ENCODE measurements at regions not wholly inside any gene's neighbourhood (a gene's known extent, or its start where the extent isn't known, plus 50 kb on each side); places are given as distances from the start of the nearest gene placed in this dataset.

GRCh38 chr10:52539463-52539862, 225.4 kb downstream of the DKK1 start:
- Mint-ChIP-seq H3K9me3 (peaks cover 4% of the 10 kb centered on the region), H3K4me1 (no peaks in the 10 kb centered on the region), H3K27ac (no peak overlapping the region), H3K36me3 (no peaks in the 10 kb centered on the region), H3K4me3 (no peak overlapping the region), H3K27me3 (no peaks in the 10 kb centered on the region)

GRCh38 chr10:52540479-52540984, 226.5 kb downstream of the DKK1 start:
- no peaks in the 10 kb centered on the region for H3K36me3 Mint-ChIP-seq
- H3K27me3 Mint-ChIP-seq: no peaks in the 10 kb centered on the region
- H3K4me3 Mint-ChIP-seq: no peak overlapping the region
- H3K27ac Mint-ChIP-seq: no peak overlapping the region
- H3K4me1 Mint-ChIP-seq: no peaks in the 10 kb centered on the region
- H3K9me3 Mint-ChIP-seq: peaks cover 7% of the 10 kb centered on the region

- H3K36me3 Mint-ChIP-seq: no peaks in the 10 kb centered on the region
These were observed 227.0 kb downstream of the DKK1 start for GRCh38 chr10:52541006-52541473.

DNA sequence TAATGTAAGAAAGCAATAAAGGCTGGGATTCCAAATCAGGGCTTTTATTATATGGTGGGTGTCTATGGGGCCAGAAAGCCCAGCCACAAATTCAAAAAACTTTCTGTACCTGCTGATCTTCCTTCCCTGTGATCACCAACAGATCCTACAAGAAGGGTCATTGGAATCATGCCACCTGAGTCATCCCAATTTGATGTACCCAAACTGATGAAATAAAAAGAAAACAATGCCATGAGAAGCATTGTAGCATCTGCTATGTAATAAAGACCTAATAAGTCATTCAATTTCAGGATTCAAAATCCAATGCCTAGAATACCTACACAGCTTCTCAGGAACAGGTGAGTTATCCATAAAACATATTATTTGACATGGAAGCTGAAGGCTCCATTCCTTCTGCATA, 228.8 kb downstream of the DKK1 start:
- H3K27ac Mint-ChIP-seq: no peak overlapping the region
- H3K27me3 Mint-ChIP-seq: no peaks in the 10 kb centered on the region
- H3K4me1 Mint-ChIP-seq: no peaks in the 10 kb centered on the region
- H3K4me3 Mint-ChIP-seq: no peak overlapping the region
- no peaks in the 10 kb centered on the region for H3K36me3 Mint-ChIP-seq
- H3K9me3 Mint-ChIP-seq: peaks cover 14% of the 10 kb centered on the region

More at GRCh38 chr10:52541006-52541473, 227.0 kb downstream of the DKK1 start:
- H3K4me1 Mint-ChIP-seq: no peaks in the 10 kb centered on the region
- H3K4me3 Mint-ChIP-seq: no peak overlapping the region
- peaks cover 12% of the 10 kb centered on the region for H3K9me3 Mint-ChIP-seq
- no peaks in the 10 kb centered on the region for H3K27me3 Mint-ChIP-seq
- peak overlapping the region; percentile 15 for H3K27ac Mint-ChIP-seq

DNA sequence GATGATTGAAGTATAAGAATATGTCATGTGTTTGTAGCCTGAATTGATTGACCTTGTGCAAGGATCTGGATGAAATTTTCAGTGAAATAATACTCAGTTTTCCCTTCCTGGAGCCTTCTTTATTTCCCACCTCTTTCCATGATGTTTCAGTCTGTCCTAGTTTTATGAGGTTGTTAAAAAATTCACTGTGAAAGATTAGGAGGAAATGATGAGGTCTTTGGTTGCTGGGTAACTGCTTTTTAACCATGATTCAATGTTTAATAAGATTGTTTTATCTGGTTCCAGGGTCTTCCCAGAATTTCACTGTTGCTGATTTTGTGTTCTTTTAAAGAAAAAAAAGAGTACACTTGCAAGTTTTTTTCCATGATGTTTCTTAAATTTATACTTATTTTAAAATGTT, 221.5 kb downstream of the MBL2 start:
- Mint-ChIP-seq H3K27me3 (no peaks in the 10 kb centered on the region), H3K27ac (no peak overlapping the region), H3K4me1 (no peaks in the 10 kb centered on the region), H3K36me3 (no peaks in the 10 kb centered on the region), H3K4me3 (no peak overlapping the region), H3K9me3 (peaks cover 1% of the 10 kb centered on the region)

- no peaks in the 10 kb centered on the region for H3K27me3 Mint-ChIP-seq
- H3K9me3 Mint-ChIP-seq: no peaks in the 10 kb centered on the region
- H3K4me1 Mint-ChIP-seq: no peaks in the 10 kb centered on the region
- H3K27ac Mint-ChIP-seq: no peak overlapping the region
- no peaks in the 10 kb centered on the region for H3K36me3 Mint-ChIP-seq
- no peak overlapping the region for H3K4me3 Mint-ChIP-seq
These were observed 214.5 kb downstream of the MBL2 start for GRCh38 chr10:52558090-52558489.

DNA sequence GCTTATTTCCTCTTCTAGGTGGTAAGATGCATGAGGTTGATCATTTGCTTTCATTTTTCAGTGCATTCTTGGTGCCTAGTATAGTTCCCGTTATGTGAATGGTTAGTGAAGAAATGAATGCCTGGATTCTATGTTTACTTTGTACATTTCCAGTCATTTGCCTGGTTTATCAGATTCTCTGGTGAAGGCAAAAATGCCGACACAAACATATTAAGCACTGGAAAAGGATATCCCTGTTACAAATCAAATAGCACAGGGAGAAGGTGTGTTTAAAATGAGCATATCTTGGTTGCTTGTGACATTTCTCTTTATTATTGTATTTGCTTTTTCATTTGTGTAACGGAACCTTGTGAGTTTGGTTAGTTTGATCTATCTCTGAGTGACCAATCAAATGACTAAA, 211.3 kb downstream of the MBL2 start:
- H3K27ac Mint-ChIP-seq: no peak overlapping the region
- no peaks in the 10 kb centered on the region for H3K4me1 Mint-ChIP-seq
- no peaks in the 10 kb centered on the region for H3K27me3 Mint-ChIP-seq
- no peaks in the 10 kb centered on the region for H3K36me3 Mint-ChIP-seq
- H3K4me3 Mint-ChIP-seq: no peak overlapping the region
- H3K9me3 Mint-ChIP-seq: no peaks in the 10 kb centered on the region

GRCh38 chr10:52563360-52563759, 209.2 kb downstream of the MBL2 start:
- Mint-ChIP-seq H3K4me3 (no peak overlapping the region), H3K9me3 (no peaks in the 10 kb centered on the region), H3K27me3 (no peaks in the 10 kb centered on the region), H3K36me3 (no peaks in the 10 kb centered on the region), H3K4me1 (no peaks in the 10 kb centered on the region), H3K27ac (no peak overlapping the region)

DNA sequence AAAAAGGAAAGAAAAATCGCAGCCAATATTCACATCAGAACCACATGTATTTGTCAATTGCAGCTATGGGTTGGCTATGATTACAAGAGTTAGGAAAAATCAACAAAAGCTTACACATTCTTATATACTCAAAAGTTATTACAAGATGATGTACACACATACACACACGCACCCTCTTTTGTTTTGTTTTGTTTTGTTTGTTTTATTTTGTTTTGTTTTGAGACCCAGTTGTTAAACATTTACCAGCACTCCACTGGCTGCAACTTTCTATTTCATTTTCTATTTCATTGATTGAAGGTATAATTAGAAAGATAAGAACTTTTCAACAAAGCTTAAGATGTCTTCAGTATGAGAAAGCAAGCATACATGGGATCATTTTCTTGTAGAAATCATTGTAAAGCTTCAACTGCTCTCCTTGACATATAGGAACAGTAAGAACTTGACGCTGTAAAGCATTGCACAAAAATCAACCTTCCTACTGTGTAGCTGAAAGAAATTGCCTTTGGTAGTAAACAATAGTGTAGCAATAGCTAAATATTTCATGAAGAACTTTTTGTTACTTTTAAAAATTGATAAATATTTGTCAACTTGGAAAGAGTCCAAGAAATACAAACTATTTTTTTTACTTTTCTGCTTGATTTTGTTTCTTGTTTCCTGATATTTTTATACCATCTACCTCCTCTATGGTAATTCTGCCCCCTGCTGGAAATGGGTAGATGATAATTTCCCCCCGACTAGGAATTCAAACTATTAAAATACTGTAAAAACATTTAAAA, 205.9 kb downstream of the MBL2 start:
- no peaks in the 10 kb centered on the region for H3K27me3 Mint-ChIP-seq
- no peak overlapping the region for H3K27ac Mint-ChIP-seq
- no peak overlapping the region for H3K4me3 Mint-ChIP-seq
- no peaks in the 10 kb centered on the region for H3K4me1 Mint-ChIP-seq
- H3K36me3 Mint-ChIP-seq: no peaks in the 10 kb centered on the region
- H3K9me3 Mint-ChIP-seq: peaks cover 5% of the 10 kb centered on the region

- H3K4me3 Mint-ChIP-seq: no peak overlapping the region
- H3K27ac Mint-ChIP-seq: no peak overlapping the region
- H3K9me3 Mint-ChIP-seq: peaks cover 5% of the 10 kb centered on the region
These were observed 205.4 kb downstream of the MBL2 start for GRCh38 chr10:52567247-52567580.

GRCh38 chr10:52568309-52568708, 204.3 kb downstream of the MBL2 start:
- peaks cover 5% of the 10 kb centered on the region for H3K9me3 Mint-ChIP-seq
- H3K4me1 Mint-ChIP-seq: no peaks in the 10 kb centered on the region
- H3K36me3 Mint-ChIP-seq: no peaks in the 10 kb centered on the region
- no peak overlapping the region for H3K4me3 Mint-ChIP-seq
- no peaks in the 10 kb centered on the region for H3K27me3 Mint-ChIP-seq
- no peak overlapping the region for H3K27ac Mint-ChIP-seq

More at GRCh38 chr10:52567247-52567580, 205.4 kb downstream of the MBL2 start:
- Mint-ChIP-seq H3K27me3 (no peaks in the 10 kb centered on the region), H3K4me1 (no peaks in the 10 kb centered on the region), H3K36me3 (no peaks in the 10 kb centered on the region)

DNA sequence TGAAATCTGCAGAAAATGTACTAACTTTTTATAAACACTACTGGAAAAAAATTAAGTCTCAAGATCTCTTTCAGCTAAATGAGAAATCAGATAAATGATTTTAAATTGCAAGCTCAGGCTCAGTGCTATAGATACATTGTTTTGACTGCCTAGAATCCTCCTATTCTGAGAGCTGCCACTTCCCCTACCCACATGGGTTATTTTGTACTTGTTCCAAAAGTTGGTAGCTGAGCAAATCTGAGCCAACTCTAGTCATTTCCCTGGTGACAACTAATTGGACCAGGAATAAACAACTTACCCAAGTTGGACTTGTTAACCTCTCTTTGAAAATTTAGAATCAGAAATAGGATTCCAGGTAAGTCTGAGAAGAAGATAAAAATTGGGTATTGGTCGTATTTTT, 202.1 kb downstream of the MBL2 start:
- no peak overlapping the region for H3K27ac Mint-ChIP-seq
- peaks cover 5% of the 10 kb centered on the region for H3K9me3 Mint-ChIP-seq
- H3K36me3 Mint-ChIP-seq: no peaks in the 10 kb centered on the region
- no peaks in the 10 kb centered on the region for H3K4me1 Mint-ChIP-seq
- no peaks in the 10 kb centered on the region for H3K27me3 Mint-ChIP-seq
- no peak overlapping the region for H3K4me3 Mint-ChIP-seq

- peaks cover 5% of the 10 kb centered on the region for H3K9me3 Mint-ChIP-seq
- no peak overlapping the region for H3K4me3 Mint-ChIP-seq
- no peak overlapping the region for H3K27ac Mint-ChIP-seq
- H3K36me3 Mint-ChIP-seq: no peaks in the 10 kb centered on the region
- H3K4me1 Mint-ChIP-seq: no peaks in the 10 kb centered on the region
- no peaks in the 10 kb centered on the region for H3K27me3 Mint-ChIP-seq
These were observed 201.6 kb downstream of the MBL2 start for GRCh38 chr10:52571018-52571417.

- Mint-ChIP-seq H3K27ac (no peak overlapping the region), H3K4me1 (no peaks in the 10 kb centered on the region), H3K36me3 (no peaks in the 10 kb centered on the region), H3K9me3 (peaks cover 5% of the 10 kb centered on the region), H3K27me3 (no peaks in the 10 kb centered on the region), H3K4me3 (no peak overlapping the region)
These were observed 200.9 kb downstream of the MBL2 start for GRCh38 chr10:52571516-52572182.

GRCh38 chr10:52573347-52573746, 199.2 kb downstream of the MBL2 start:
- Mint-ChIP-seq H3K9me3 (peaks cover 5% of the 10 kb centered on the region), H3K4me3 (no peak overlapping the region)

DNA sequence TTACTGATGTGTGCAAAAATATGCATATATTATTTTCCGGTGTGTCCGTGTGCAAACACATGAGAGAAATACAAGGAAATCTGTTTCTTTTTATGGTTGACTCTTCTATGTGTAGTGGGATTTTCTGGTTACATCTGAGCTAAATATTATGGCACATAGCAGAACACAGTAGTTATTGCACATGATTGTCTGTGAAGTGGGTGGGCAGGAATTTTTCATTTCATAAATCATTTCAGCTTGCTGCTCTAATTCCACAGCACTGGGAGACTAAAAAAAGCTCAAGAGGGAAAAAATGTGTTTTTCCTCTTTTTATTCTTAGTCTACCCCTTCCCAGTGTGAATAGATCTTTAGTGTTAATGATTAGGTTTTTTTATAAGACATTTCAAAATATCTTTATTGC, 197.9 kb downstream of the MBL2 start:
- H3K4me3 Mint-ChIP-seq: no peak overlapping the region
- H3K9me3 Mint-ChIP-seq: peaks cover 5% of the 10 kb centered on the region
- H3K36me3 Mint-ChIP-seq: no peaks in the 10 kb centered on the region
- H3K27ac Mint-ChIP-seq: no peak overlapping the region
- H3K4me1 Mint-ChIP-seq: no peaks in the 10 kb centered on the region
- no peaks in the 10 kb centered on the region for H3K27me3 Mint-ChIP-seq

More at GRCh38 chr10:52573347-52573746, 199.2 kb downstream of the MBL2 start:
- Mint-ChIP-seq H3K36me3 (no peaks in the 10 kb centered on the region), H3K4me1 (no peaks in the 10 kb centered on the region), H3K27me3 (no peaks in the 10 kb centered on the region), H3K27ac (no peak overlapping the region)
